H9 (cell line): ENCODE measurements at regions not wholly inside any gene's neighbourhood (a gene's known extent, or its start where the extent isn't known, plus 50 kb on each side); places are given as distances from the start of the nearest gene placed in this dataset.

Experiments used
- DNase-seq: peaks from one replicate; pipeline ENCODE4 v3.0.0-alpha.2; 2017
- H2AFZ ChIP-seq: one replicate; pipeline ENCODE4 v1.6.1; 2013; ENCODE audit warnings: mild to moderate bottlenecking, low read length, control low read depth, moderate library complexity
- H2AK5ac ChIP-seq: 2 replicates; pipeline ENCODE4 v1.6.1; 2013; ENCODE audit warnings: low read length, control low read depth, mixed read lengths; ENCODE audit not compliant: insufficient read length
- H2BK120ac ChIP-seq: one replicate; pipeline ENCODE4 v1.6.1; 2013; ENCODE audit warnings: low read depth, mild to moderate bottlenecking, low read length, control low read depth, inconsistent platforms; ENCODE audit not compliant: poor library complexity, severe bottlenecking
- H2BK12ac ChIP-seq: 2 replicates; pipeline ENCODE4 v1.6.1; 2013; ENCODE audit warnings: low read length, control low read depth, mixed read lengths, low read depth; ENCODE audit not compliant: insufficient read length
- H2BK15ac ChIP-seq: 2 replicates; pipeline ENCODE4 v1.6.1; 2013; ENCODE audit warnings: low read depth, low read length, control low read depth
- H2BK20ac ChIP-seq: one replicate; pipeline ENCODE4 v1.6.1; 2013; ENCODE audit warnings: low read depth, mild to moderate bottlenecking, low read length, control low read depth, inconsistent platforms; ENCODE audit not compliant: poor library complexity, severe bottlenecking
- H2BK5ac ChIP-seq: 2 replicates; pipeline ENCODE4 v1.6.1; 2013; ENCODE audit warnings: low read length, control low read depth, mixed read lengths; ENCODE audit not compliant: insufficient read length
- H3K14ac ChIP-seq: 2 replicates; pipeline ENCODE4 v1.6.1; 2013; ENCODE audit warnings: low read length, control low read depth; ENCODE audit not compliant: insufficient read depth
- H3K18ac ChIP-seq: 2 replicates; pipeline ENCODE4 v1.6.1; 2013; ENCODE audit warnings: low read depth, mild to moderate bottlenecking, mixed read lengths, low read length, control low read depth; ENCODE audit not compliant: insufficient read length
- H3K23ac ChIP-seq: 2 replicates; pipeline ENCODE4 v1.6.1; 2013; ENCODE audit warnings: low read length, control low read depth, mixed read lengths, low read depth; ENCODE audit not compliant: insufficient read length
- H3K23me2 ChIP-seq: 2 replicates; pipeline ENCODE4 v1.6.1; 2013; ENCODE audit warnings: low read depth, mild to moderate bottlenecking, mixed read lengths, low read length, control low read depth; ENCODE audit not compliant: insufficient read length, poor library complexity, severe bottlenecking
- H3K27ac ChIP-seq: 2 replicates; pipeline ENCODE4 v1.5.1; 2013; ENCODE audit warnings: low read length, control low read depth, mixed read lengths, low read depth; ENCODE audit not compliant: insufficient read length
- H3K27me3 ChIP-seq: 2 replicates; pipeline ENCODE4 v1.6.1; 2013; ENCODE audit warnings: low read length, control low read depth, inconsistent platforms; ENCODE audit not compliant: insufficient read depth
- H3K4ac ChIP-seq: 2 replicates; pipeline ENCODE4 v1.6.1; 2013; ENCODE audit warnings: low read depth, mild to moderate bottlenecking, control low read depth, inconsistent platforms, low read length, moderate library complexity
- H3K4me1 ChIP-seq: 2 replicates; pipeline ENCODE4 v1.6.1; 2013; ENCODE audit warnings: low read length, control low read depth, inconsistent platforms; ENCODE audit not compliant: insufficient read depth
- H3K4me2 ChIP-seq: 2 replicates; pipeline ENCODE4 v1.6.1; 2013; ENCODE audit warnings: low read length, control low read depth, mixed read lengths; ENCODE audit not compliant: insufficient read length, insufficient read depth
- H3K56ac ChIP-seq: 2 replicates; pipeline ENCODE4 v1.6.1; 2013; ENCODE audit warnings: low read depth, mild to moderate bottlenecking, mixed read lengths, low read length, control low read depth; ENCODE audit not compliant: insufficient read length
- H3K79me1 ChIP-seq: 2 replicates; pipeline ENCODE4 v1.6.1; 2013; ENCODE audit warnings: low read depth, mild to moderate bottlenecking, moderate library complexity, low read length, control low read depth, inconsistent platforms; ENCODE audit not compliant: insufficient read depth, poor library complexity, severe bottlenecking
- H3K79me2 ChIP-seq: 2 replicates; pipeline ENCODE4 v1.6.1; 2013; ENCODE audit warnings: low read length, control low read depth, inconsistent platforms; ENCODE audit not compliant: insufficient read depth
- H3K9ac ChIP-seq: 2 replicates; pipeline ENCODE4 v1.6.1; 2013; ENCODE audit warnings: low read length, control low read depth, mixed read lengths; ENCODE audit not compliant: insufficient read length; ENCODE audit errors: extremely low read depth
- H3K9me3 ChIP-seq: one replicate; pipeline ENCODE4 v1.6.1; 2013; ENCODE audit warnings: low read depth, low read length, inconsistent platforms; ENCODE audit not compliant: control insufficient read depth
- H3T11ph ChIP-seq: one replicate; pipeline ENCODE4 v1.6.1; 2013; ENCODE audit warnings: mild to moderate bottlenecking, low read length, control low read depth, inconsistent platforms
- H4K20me1 ChIP-seq: one replicate; pipeline ENCODE4 v1.6.1; 2013; ENCODE audit not compliant: control insufficient read depth, insufficient read length, insufficient read depth
- H4K5ac ChIP-seq: 2 replicates; pipeline ENCODE4 v1.6.1; 2013; ENCODE audit warnings: low read depth, mild to moderate bottlenecking, mixed read lengths, low read length, control low read depth; ENCODE audit not compliant: insufficient read length
- H4K8ac ChIP-seq: replicated peaks from 2 replicates; pipeline ENCODE4 v1.6.1; 2013; ENCODE audit warnings: low read length, control low read depth, mixed read lengths, low read depth; ENCODE audit not compliant: insufficient read length
- H4K91ac ChIP-seq: 2 replicates; pipeline ENCODE4 v1.6.1; 2013; ENCODE audit warnings: low read depth, mild to moderate bottlenecking, moderate library complexity, mixed read lengths, low read length, control low read depth; ENCODE audit not compliant: insufficient read length
- H3K27ac Mint-ChIP-seq, 3 experiments: 2 replicates in 2 of 3; 3 replicates in 1 of 3; pipeline ENCODE4 v1.8.0; 2020 to 2021; ENCODE audit warnings: mixed read lengths in 3 of 3, mild to moderate bottlenecking in 1 of 3, moderate library complexity in 1 of 3
- H3K27me3 Mint-ChIP-seq: 2 replicates; pipeline ENCODE4 v1.8.0; 2021; ENCODE audit warnings: low read depth, mild to moderate bottlenecking, moderate library complexity, mixed read lengths
- H3K36me3 Mint-ChIP-seq, 3 experiments: 2 replicates in 2 of 3; 3 replicates in 1 of 3; pipeline ENCODE4 v1.8.0; 2020 to 2021; ENCODE audit warnings: low read depth in 3 of 3, mixed read lengths in 3 of 3; ENCODE audit not compliant: insufficient read depth in 1 of 3
- H3K4me1 Mint-ChIP-seq, 2 experiments: 2 replicates each; pipeline ENCODE4 v1.8.0; 2020; ENCODE audit warnings: mixed read lengths in 2 of 2
- H3K4me3 Mint-ChIP-seq, 2 experiments: 2 replicates in 1 of 2; 3 replicates in 1 of 2; pipeline ENCODE4 v1.8.0; 2020 to 2021; ENCODE audit warnings: mild to moderate bottlenecking in 2 of 2, mixed read lengths in 2 of 2, moderate library complexity in 1 of 2
- H3K9me3 Mint-ChIP-seq, 2 experiments: 2 replicates in 1 of 2; 3 replicates in 1 of 2; pipeline ENCODE4 v1.8.0; 2020; ENCODE audit warnings: mild to moderate bottlenecking in 2 of 2, mixed read lengths in 2 of 2, moderate library complexity in 1 of 2
- WGBS: extraction: QIAGEN DNeasy Blood & Tissue Kit; methylation state at CpG from one replicate; pipeline ENCODE4 v1.1.7; 2013; ENCODE audit warnings: missing lambda C conversion rate, low lambda C conversion rate, mixed read lengths; ENCODE audit not compliant: insufficient read length; ENCODE audit errors: extremely low coverage; 5-methylcytosine and 5-hydroxymethylcytosine counted together
- TF ChIP-seq, protein P1 (sequence below): fragments of 200-600 bp; sonication (generic); conservative IDR thresholded peaks from 3 replicates; pipeline ENCODE4 v1.8.0; 2021; ENCODE audit warnings: antibody characterized with exemption, mild to moderate bottlenecking

DNA sequence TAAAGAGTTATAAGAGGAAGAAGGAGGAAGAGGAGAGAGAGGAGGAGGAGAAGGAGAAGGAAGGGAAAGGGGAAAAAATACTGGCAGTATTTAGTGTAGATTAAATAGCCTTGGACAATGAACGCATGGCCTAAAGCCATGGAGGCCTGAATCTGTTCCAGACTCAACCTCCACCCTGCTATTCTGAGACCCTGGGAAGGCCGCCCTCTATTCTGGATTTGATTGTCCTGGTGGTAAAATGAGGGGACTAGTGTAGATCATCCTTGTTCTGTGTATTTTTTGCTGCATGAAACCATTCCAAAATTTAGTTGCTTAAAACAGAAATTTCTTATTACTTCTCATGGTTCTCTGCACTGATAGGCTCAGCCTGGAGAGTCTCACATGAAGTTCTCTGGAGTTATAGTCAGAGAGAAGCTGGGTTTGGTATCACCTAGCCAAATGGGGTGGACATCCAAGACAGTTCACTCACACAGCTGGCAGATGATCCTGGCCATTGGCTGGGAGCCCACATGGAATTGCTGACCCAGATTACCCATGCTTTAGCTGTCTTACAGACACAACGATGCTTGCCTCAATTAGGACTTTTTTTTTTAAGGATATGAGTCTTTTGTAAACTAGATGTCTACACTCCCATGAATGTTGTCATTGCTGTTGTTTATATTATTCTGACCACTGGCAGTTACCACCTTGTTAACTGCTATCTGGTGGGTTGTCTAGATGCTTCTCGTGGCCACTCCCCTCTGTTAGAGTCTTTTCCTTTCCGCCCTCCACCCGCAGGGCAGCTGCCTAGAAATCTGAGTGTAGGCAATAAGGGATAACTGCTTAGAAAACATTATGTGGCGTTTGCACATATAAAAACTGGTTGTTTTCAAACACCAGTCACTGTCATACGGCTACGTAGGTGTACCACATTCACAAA lies 149.9 kb downstream of the SST start:
- Histone ChIP-seq H3T11ph (no peak overlapping the region), H3K23ac (no peak overlapping the region), H3K79me1 (no peaks in the 10 kb centered on the region), H4K20me1 (no peaks in the 10 kb centered on the region), H2AFZ (no peak overlapping the region), H2BK5ac (peak overlapping the region; percentile 23), H3K9me3 (no peaks in the 10 kb centered on the region), H3K14ac (no peak overlapping the region), H4K5ac (no peak overlapping the region), H3K27me3 (no peaks in the 10 kb centered on the region), H3K27ac (no peak overlapping the region), H3K4me2 (no peak overlapping the region), H2BK120ac (no peak overlapping the region), H3K4ac (no peak overlapping the region), H2BK12ac (peak overlapping the region; percentile 45), H3K56ac (no peak overlapping the region), H4K8ac (no peak overlapping the region), H3K23me2 (no peaks in the 10 kb centered on the region), H2BK20ac (no peak overlapping the region), H3K4me1 (peaks cover 15% of the 10 kb centered on the region), H3K18ac (no peak overlapping the region), H2BK15ac (no peak overlapping the region), H2AK5ac (no peak overlapping the region), H3K9ac (no peak overlapping the region), H4K91ac (no peak overlapping the region), H3K79me2 (no peaks in the 10 kb centered on the region)
- Mint-ChIP-seq H3K4me3 (no peak overlapping the region), H3K9me3 (no peaks in the 10 kb centered on the region; a peak in 1 of 5 replicates), H3K27me3 (no peaks in the 10 kb centered on the region), H3K4me1 (peaks cover 35 to 40% of the 10 kb centered on the region in 2 experiments), H3K27ac (peak overlapping the region; percentile 82 to 95 (median 95)), H3K36me3 (peaks cover 0 to 2% (median 0%) of the 10 kb centered on the region in 3 experiments; a peak in 2 of 7 replicates)
- WGBS: no CpG with 5 or more reads among the region's 9 CpGs
- DNase-seq: no peak
- TF ChIP-seq, protein P1, sequence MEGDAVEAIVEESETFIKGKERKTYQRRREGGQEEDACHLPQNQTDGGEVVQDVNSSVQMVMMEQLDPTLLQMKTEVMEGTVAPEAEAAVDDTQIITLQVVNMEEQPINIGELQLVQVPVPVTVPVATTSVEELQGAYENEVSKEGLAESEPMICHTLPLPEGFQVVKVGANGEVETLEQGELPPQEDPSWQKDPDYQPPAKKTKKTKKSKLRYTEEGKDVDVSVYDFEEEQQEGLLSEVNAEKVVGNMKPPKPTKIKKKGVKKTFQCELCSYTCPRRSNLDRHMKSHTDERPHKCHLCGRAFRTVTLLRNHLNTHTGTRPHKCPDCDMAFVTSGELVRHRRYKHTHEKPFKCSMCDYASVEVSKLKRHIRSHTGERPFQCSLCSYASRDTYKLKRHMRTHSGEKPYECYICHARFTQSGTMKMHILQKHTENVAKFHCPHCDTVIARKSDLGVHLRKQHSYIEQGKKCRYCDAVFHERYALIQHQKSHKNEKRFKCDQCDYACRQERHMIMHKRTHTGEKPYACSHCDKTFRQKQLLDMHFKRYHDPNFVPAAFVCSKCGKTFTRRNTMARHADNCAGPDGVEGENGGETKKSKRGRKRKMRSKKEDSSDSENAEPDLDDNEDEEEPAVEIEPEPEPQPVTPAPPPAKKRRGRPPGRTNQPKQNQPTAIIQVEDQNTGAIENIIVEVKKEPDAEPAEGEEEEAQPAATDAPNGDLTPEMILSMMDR: no peak
